ENCODE measurements at regions not wholly inside any gene's neighbourhood (a gene's known extent, or its start where the extent isn't known, plus 50 kb on each side); places are given as distances from the start of the nearest gene placed in this dataset.
"Not testable (repeated sequence)": the region's sequence is repeated elsewhere in the genome, so short reads cannot be mapped to it uniquely, and the experiment has no call there.

GRCh38 chr2:234156326-234156725 is 105.8 kb downstream of the SPP2 start:
- Histone ChIP-seq H3K4me3 (no peak overlapping the region), H3K4me1 (replicated peaks in 1 of 2) (no peaks in the 10 kb centered on the region), H3K36me3 (replicated peaks in 1 of 2) (no peaks in the 10 kb centered on the region), H3K9me3 (replicated peaks in 1 of 3) (no peaks in the 10 kb centered on the region), H3K27me3 (no peaks in the 10 kb centered on the region), H3K27ac (no peak overlapping the region)
- 63 to 82% (median 69%) methylated on average over 3 of the region's 3 CpGs for WGBS, 4 donors
- no peak for DNase-seq
- intact Hi-C loops (cut with DNase I), result no loop called here
- no peak for TF ChIP-seq CTCF (IDR thresholded peaks at IDR 0.05)

GRCh38 chr2:234152835-234153234 is 102.3 kb downstream of the SPP2 start:
- H3K9me3 ChIP-seq (replicated peaks in 1 of 3); DNase-seq; H3K27me3 ChIP-seq; H3K4me3 ChIP-seq; H3K27ac ChIP-seq; intact Hi-C loops (cut with DNase I); H3K4me1 ChIP-seq (replicated peaks in 1 of 2); H3K36me3 ChIP-seq (replicated peaks in 1 of 2): not testable (repeated sequence)
- WGBS, 4 donors, result 90 to 93% (median 91%) methylated on average over 2 of the region's 2 CpGs

- no peaks in the 10 kb centered on the region for H3K9me3 ChIP-seq (replicated peaks in 1 of 3)
- TF ChIP-seq CTCF (IDR thresholded peaks at IDR 0.05), result no peak
- no peak for TF ChIP-seq POLR2A (IDR thresholded peaks at IDR 0.05)
- no peaks in the 10 kb centered on the region for H3K36me3 ChIP-seq (replicated peaks in 1 of 2)
- intact Hi-C loops (cut with DNase I), result loop anchor here in 1 of 2 donors (10.0 kb wide), 1 partner anchor 137 kb away; no protein-coding TSS in a partner anchor
- no peak overlapping the region for H3K4me3 ChIP-seq
- no peak overlapping the region for H3K27ac ChIP-seq
- H3K4me1 ChIP-seq (replicated peaks in 1 of 2), result no peaks in the 10 kb centered on the region
- DNase-seq, result no peak
- WGBS, 4 donors, result 64 to 80% (median 74%) methylated on average over 3 of the region's 3 CpGs
- no peaks in the 10 kb centered on the region for H3K27me3 ChIP-seq
Observed at GRCh38 chr2:234147335-234147861, 96.9 kb downstream of the SPP2 start.

- TF ChIP-seq CTCF (IDR thresholded peaks at IDR 0.05) (no peak), POLR2A (IDR thresholded peaks at IDR 0.05) (no peak)
- no peaks in the 10 kb centered on the region for H3K36me3 ChIP-seq (replicated peaks in 1 of 2)
- H3K27me3 ChIP-seq, result no peaks in the 10 kb centered on the region
- no peak overlapping the region for H3K4me3 ChIP-seq
- peak in 5 of 7 donors; percentile 16 to 63 (median 27) for DNase-seq
- peak overlapping the region in 1 of 5 donors; percentile 34 for H3K27ac ChIP-seq
- no peaks in the 10 kb centered on the region for H3K4me1 ChIP-seq (replicated peaks in 1 of 2)
- 58 to 69% (median 63%) methylated on average over 8 of the region's 8 CpGs for WGBS, 4 donors
- intact Hi-C loops (cut with DNase I), result loop anchor here in 1 of 2 donors (10.0 kb wide), 1 partner anchor 139 kb away; no protein-coding TSS in a partner anchor
- H3K9me3 ChIP-seq (replicated peaks in 1 of 3), result no peaks in the 10 kb centered on the region
Observed at GRCh38 chr2:234146087-234146826, 95.8 kb downstream of the SPP2 start.

GRCh38 chr2:234145511-234145910 is 95.0 kb downstream of the SPP2 start:
- intact Hi-C loops (cut with DNase I), result loop anchor here in 1 of 2 donors (10.0 kb wide), 1 partner anchor 139 kb away; no protein-coding TSS in a partner anchor
- DNase-seq, result no peak
- Histone ChIP-seq H3K27me3 (no peaks in the 10 kb centered on the region), H3K36me3 (replicated peaks in 1 of 2) (no peaks in the 10 kb centered on the region), H3K4me1 (replicated peaks in 1 of 2) (no peaks in the 10 kb centered on the region), H3K4me3 (no peak overlapping the region), H3K27ac (no peak overlapping the region), H3K9me3 (replicated peaks in 1 of 3) (no peaks in the 10 kb centered on the region)
- TF ChIP-seq POLR2A (IDR thresholded peaks at IDR 0.05), result no peak
- WGBS, 4 donors, result 72 to 100% (median 98%) methylated on average over 2 of the region's 2 CpGs
